Left forelimb (tissue), 1 donor: ENCODE measurements at regions not wholly inside any gene's neighbourhood (a gene's known extent, or its start where the extent isn't known, plus 50 kb on each side); places are given as distances from the start of the nearest gene placed in this dataset.
A peak's percentile ranks its signal among the peaks of the same experiment; 100 is the strongest.
"Not testable (repeated sequence)": the region's sequence is repeated elsewhere in the genome, so short reads cannot be mapped to it uniquely, and the experiment has no call there.

ENCODE experiments used
- DNase-seq: peaks from one replicate; pipeline ENCODE4 v3.0.0-alpha.2; 2018; ENCODE audit warnings: low spot score

DNA sequence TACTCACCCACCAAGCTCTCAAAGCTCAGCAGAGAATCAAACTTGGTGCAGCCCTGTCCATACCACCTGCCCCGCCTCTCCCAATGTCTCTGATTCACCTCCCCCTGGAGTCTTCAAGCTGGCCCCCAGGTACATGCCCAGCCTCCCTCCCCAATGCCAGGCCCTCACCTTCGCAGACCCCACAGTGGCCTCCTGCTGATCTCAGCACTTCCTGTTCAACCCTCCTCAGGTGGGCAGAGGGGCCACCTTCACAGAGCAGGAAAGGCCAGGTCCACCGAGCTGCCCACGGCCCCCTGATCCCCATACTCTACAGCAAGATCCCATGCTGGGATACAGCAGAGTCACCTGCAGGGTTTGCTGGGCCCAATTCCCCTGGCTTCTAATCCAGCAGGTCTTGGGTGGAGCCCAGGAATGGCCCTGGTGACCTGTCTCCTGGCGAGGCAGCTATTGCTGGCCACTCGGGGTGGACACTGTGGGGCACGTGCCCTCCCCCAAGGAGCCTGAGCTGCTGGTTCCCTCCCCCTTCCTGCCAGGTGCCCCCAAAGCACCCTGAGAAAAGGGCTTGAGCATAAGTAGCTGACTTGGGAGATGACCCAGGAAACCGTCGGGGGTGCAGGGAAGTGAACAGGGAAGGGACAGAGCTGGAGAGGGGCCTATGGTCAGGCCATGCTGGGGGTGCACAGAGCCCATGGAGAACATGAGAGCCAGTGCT lies 150.7 kb downstream of the BRD1 start:
- DNase-seq, result no peak

DNA sequence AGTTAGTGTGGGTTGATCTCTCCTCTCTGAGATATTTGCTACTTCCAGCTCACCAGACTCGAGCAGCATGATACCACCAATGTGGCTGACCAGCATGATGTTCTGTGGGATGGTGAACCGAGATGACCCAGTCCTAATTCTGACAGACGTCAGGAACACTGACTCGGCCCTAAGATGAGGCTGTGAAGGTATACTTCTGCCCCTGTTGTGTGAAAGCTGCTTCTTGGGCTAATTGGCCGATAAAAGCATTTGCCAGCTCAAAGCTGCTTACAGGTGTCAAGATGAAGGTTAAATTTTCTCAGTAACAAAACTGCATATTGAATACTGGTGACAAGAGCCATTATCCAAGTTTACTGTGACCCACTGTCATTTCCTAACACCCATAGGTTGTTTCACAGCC lies 151.4 kb downstream of the BRD1 start:
- no peak for DNase-seq

DNA sequence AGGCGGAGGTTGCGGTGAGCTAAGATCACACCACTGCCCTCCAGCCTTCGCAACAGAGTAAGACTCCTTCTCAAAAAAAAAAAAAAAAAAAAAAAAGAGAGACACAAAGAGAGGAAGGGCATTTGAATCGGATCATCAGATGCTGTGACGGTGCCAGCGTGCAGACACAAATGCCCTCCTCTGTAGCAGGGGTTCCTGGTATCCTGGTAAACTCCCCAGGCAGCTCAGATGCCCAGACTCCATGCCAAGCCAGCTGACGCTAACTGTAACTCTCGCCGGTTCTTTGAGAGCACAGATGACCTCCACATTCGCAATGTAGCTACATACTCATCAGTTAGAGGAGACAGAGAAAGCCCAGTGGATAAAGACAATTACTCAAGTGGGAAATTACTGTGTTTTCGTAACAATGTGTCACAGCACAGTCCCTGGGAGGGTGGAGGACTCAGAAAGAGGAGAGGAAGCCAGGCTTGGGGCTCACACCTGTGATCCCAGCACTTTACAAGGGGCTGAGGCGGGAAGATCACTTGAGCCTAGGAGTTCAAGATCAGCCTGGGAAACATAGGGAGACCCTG lies 153.1 kb downstream of the BRD1 start:
- DNase-seq, result no peak

GRCh38 chr22:49673048-49673447 lies 154.6 kb downstream of the BRD1 start:
- DNase-seq, result no peak

GRCh38 chr22:49672014-49672516 lies 155.6 kb downstream of the BRD1 start:
- DNase-seq, result no peak

DNA sequence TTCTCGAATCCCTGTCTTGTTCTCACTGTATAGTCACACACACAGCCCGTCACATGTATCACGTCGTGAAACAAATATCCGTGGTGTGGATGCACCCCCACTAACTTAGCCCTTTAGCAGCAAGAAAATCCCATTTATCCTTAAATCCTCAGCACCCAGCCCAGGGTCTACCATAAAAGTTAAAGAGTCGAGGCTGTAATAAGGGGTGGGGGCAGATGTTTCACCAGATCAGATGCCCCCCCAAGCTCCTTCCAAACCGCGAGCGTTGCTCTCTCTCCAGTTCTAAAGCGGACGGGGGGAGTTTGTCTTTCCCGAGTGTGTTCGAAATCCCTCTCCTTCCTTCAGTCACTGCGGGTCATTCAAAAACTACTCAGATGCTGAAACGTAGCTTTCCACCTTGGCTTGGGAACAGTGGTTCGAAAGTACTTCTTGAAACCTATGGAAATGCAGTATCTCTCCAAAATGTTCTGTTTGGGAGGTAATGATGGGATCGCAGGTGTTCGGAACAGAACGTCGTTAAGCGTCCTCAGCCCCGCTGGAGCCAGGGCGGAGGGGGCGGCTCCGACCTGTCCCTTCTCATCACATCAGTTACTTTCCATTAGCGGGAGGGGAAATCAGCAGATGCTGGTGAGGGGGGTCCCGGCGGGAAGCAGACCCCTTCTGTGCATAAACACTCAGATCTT lies 156.2 kb downstream of the BRD1 start:
- no peak for DNase-seq

- no peak for DNase-seq
These were observed 157.0 kb downstream of the BRD1 start for GRCh38 chr22:49670456-49671330.

- not testable (repeated sequence) for DNase-seq
These were observed 157.7 kb downstream of the BRD1 start for GRCh38 chr22:49669969-49670455.

- DNase-seq, result not testable (repeated sequence)
These were observed 158.2 kb downstream of the BRD1 start for GRCh38 chr22:49669427-49669968.

DNA sequence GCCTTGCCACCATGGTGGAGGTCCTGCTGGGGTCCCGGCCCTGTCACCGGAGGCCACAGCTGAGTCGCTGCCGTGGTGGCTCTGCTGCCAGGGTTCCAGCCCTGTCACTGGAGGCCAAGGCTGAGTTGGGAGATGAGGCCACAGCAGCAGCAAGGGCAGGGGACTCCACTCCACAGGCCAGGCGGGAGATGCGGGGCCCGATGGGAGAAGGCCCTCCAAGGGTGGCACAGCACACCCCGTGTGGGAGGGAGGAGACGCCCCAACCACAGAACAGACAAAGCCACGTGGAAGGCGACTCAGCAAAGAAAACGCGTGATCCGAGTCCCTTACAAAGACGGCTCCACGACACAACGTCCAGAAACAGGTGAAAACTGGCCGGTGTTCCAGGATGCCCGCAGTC lies 159.3 kb downstream of the BRD1 start:
- no peak for DNase-seq

DNA sequence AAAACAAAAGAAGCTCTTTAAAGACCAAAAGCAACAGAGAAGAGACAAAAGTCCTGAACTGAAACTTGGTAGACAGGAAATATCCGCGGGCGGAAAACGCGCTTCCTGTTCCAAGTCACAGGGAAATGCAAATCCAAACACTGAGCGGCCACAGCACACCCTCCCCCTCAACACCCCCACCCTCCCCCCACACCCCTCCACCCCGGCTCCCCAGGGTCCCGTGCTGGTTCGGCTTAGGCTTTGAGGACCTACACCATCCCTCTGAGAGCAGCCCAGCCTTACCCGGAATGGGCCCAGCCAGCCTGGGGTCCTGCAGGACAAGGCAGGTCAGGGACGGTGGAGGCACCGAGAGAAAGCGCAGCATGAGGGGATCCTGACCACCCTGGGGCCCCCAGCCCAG lies 160.4 kb downstream of the BRD1 start:
- DNase-seq, result no peak

DNA sequence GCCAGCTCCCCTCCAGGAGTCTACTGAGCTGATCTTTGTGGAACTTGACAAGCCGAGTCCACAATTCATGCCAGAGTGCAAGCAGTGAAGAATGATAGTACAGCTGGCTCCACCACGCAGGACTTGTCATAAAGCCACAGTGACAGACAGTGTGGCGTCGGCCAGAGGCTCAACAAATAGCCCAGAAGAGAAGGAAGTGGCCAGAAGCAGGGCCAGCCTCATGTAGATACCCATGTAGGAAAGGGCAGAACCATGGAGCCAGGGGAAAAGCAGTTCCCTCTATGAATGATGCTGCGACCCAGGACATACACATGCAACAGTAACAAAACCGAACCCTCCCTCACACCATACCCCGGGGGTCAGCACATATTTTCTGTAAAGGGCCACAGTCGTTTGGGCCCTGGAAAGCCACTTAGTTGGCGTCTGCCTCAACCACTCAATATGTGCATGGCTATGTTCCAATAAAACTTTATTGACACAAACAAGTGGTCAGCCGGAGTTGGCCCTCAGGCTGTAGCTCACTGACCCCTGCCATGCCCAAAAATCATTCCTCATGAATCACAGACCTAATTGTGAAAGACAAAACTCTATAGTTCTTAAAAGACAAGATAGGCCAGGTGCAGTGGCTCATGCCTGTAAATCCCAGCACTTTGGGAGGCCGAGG lies 161.4 kb downstream of the BRD1 start:
- DNase-seq, result no peak

DNA sequence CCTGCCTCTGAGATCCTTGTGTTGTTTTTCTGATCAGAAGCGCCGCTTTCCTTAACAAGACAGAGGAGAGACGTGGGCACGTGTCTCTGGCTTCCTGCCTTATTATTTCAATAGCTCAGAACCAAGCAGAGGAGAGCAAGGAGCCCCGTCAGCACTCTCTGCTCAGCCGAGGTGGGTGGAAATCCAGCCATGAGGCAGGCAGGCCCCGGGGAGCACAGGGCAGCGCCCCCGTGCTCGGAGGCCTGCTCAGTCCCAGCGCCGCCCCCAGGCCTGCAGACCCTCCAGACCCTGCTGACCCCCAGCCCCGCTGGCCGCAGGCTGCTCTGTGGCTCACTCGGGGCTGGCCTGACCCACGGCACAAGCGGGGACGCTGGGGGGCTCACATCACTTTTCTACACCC lies 162.8 kb downstream of the BRD1 start:
- no peak for DNase-seq

DNA sequence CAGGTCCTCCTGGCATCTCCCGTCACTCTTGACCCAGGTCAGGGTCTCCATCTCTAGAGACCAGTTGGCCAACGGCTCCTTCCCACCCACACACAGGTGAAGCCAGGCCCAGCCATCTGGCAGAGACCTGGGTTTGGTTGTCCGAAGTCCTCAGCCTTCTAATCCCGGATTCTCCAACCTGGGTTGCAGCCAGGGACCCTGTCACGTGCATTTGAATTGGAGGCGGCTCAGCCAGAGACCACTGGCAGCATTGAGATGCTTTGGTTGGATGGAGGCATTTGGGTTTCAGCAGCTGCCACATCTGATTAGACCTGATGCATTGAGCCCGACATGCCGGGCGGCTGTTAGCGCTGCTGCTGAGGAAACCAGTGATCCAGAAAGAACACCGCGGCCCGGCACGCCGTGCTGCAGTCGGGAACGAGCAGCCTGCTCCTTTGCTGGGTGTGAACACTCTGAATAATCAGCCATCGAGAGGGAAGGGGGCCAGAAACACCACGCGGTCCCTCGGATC lies 163.2 kb downstream of the BRD1 start:
- no peak for DNase-seq

GRCh38 chr22:49663823-49664222 lies 163.8 kb downstream of the BRD1 start:
- DNase-seq, result no peak

- DNase-seq, result no peak
These were observed 164.4 kb downstream of the BRD1 start for GRCh38 chr22:49663311-49663711.

- DNase-seq, result peak; percentile 54
These were observed 165.0 kb downstream of the BRD1 start for GRCh38 chr22:49662681-49663080.

GRCh38 chr22:49660794-49661781 lies 166.6 kb downstream of the BRD1 start:
- peak; percentile 45 for DNase-seq

DNA sequence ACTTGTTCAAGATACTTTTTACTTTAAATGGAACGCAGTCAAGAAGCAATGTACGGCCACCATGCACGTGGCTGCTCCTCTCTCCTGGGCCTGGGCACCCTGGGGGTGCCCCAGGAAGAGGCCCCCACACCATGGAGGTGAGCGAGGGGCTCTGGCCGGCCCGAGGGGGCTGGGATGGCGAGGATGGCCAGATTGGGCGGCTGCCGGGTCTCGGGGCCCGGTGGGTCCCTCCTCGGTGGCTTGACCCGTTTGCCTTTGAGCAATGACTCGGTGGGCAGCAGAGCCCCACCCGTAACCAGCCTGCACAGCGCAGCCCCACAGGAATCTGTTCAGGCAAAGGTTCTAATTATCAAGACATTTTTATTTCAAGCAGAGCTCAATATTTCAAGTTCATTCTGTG lies 167.4 kb downstream of the BRD1 start:
- DNase-seq, result no peak

DNA sequence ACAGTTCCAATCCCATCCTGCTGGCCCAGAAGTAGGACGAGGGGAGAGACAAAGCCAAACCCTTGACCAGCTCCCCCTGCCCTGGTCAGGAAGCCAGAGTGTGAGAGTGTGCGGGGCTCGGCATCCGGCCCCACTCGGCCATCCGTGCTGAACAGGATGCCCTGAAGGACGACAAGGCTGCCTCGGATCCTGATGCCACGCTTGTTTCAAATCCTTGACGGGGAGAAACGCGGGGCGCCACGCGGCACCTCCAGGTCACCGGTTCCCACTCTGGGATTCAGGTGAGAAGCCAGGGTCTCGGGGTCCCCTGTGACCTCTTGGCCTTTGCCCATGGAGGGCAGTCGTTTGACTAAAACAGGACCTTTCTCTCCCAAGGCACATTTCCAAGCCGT lies 167.8 kb downstream of the BRD1 start:
- peak; percentile 63 for DNase-seq
